Bronchial epithelial cell (primary cell): ENCODE measurements at regions not wholly inside any gene's neighbourhood (a gene's known extent, or its start where the extent isn't known, plus 50 kb on each side); places are given as distances from the start of the nearest gene placed in this dataset.

ENCODE experiments used
- DNase-seq: peaks from one replicate; pipeline ENCODE4 v3.0.0-alpha.2; 2010; ENCODE audit warnings: low read depth
- FAIRE-seq: peaks from 2 replicates; lab custom pipeline; 2011; peaks lifted over from hg19 to GRCh38; lab: Jason Lieb, UNC
- H3K27me3 ChIP-seq: 2 replicates; pipeline ENCODE4 v1.5.1; 2011; ENCODE audit warnings: low read length; ENCODE audit not compliant: control insufficient read depth, insufficient read depth
- H3K36me3 ChIP-seq: 2 replicates; pipeline ENCODE4 v1.5.1; 2011; ENCODE audit warnings: low read length; ENCODE audit not compliant: control insufficient read depth, insufficient read depth
- H3K4me3 ChIP-seq: 2 replicates; pipeline ENCODE4 v1.5.1; 2011; ENCODE audit warnings: mild to moderate bottlenecking, low read depth, low read length, control low read depth
- CTCF ChIP-seq: IDR thresholded peaks from 2 replicates; pipeline ENCODE4 v1.5.1; 2011; ENCODE audit warnings: mild to moderate bottlenecking, moderate library complexity, low read length, control low read depth, inconsistent platforms; ENCODE audit not compliant: insufficient read depth, severe bottlenecking

GRCh38 chr18:69233465-69234054 lies 167.1 kb upstream of the DOK6 start:
- no peak overlapping the region for H3K4me3 ChIP-seq
- TF ChIP-seq CTCF: no peak
- no peak for FAIRE-seq

GRCh38 chr18:69239849-69240674 lies 160.6 kb upstream of the DOK6 start:
- TF ChIP-seq CTCF: no peak
- H3K4me3 ChIP-seq: no peak overlapping the region
- no peak for FAIRE-seq
- no peaks in the 10 kb centered on the region for H3K36me3 ChIP-seq
- no peak for DNase-seq
- H3K27me3 ChIP-seq: no peaks in the 10 kb centered on the region

More at GRCh38 chr18:69233465-69234054, 167.1 kb upstream of the DOK6 start:
- Histone ChIP-seq H3K27me3 (no peaks in the 10 kb centered on the region), H3K36me3 (no peaks in the 10 kb centered on the region)
- no peak for DNase-seq

GRCh38 chr18:69246027-69246426 lies 154.7 kb upstream of the DOK6 start:
- Histone ChIP-seq H3K27me3 (no peaks in the 10 kb centered on the region), H3K36me3 (no peaks in the 10 kb centered on the region), H3K4me3 (no peak overlapping the region)
- TF ChIP-seq CTCF: no peak
- FAIRE-seq (no peak), DNase-seq (no peak)

GRCh38 chr18:69250305-69251151 lies 150.2 kb upstream of the DOK6 start:
- DNase-seq (peak; percentile 26), FAIRE-seq (no peak)
- no peak for TF ChIP-seq CTCF
- no peaks in the 10 kb centered on the region for H3K36me3 ChIP-seq
- H3K4me3 ChIP-seq: no peak overlapping the region
- no peaks in the 10 kb centered on the region for H3K27me3 ChIP-seq

- DNase-seq: peak; percentile 62
- no peaks in the 10 kb centered on the region for H3K27me3 ChIP-seq
Measured at GRCh38 chr18:69257861-69258458, 142.7 kb upstream of the DOK6 start.

More at GRCh38 chr18:69257861-69258458, 142.7 kb upstream of the DOK6 start:
- FAIRE-seq: peak; percentile 52
- no peak for TF ChIP-seq CTCF
- H3K36me3 ChIP-seq: no peaks in the 10 kb centered on the region
- H3K4me3 ChIP-seq: no peak overlapping the region
